Mesothelial cell of epicardium (in vitro differentiated cells): ENCODE measurements at regions not wholly inside any gene's neighbourhood (a gene's known extent, or its start where the extent isn't known, plus 50 kb on each side); places are given as distances from the start of the nearest gene placed in this dataset.
A peak's percentile ranks its signal among the peaks of the same experiment; 100 is the strongest.

Source experiments
- DNase-seq, 2 experiments: peaks; one replicate each; pipeline ENCODE4 v3.0.0; 2021; ENCODE audit warnings: low spot score in 2 of 2; ENCODE audit not compliant: unreplicated experiment in 2 of 2
- H3K27ac Mint-ChIP-seq: 2 replicates; pipeline ENCODE4 v1.8.0; 2021; ENCODE audit warnings: mixed read lengths
- H3K27me3 Mint-ChIP-seq: 2 replicates; pipeline ENCODE4 v1.8.0; 2021; ENCODE audit warnings: low read depth, mixed read lengths
- H3K36me3 Mint-ChIP-seq: 2 replicates; pipeline ENCODE4 v1.8.0; 2021; ENCODE audit warnings: mixed read lengths
- H3K4me1 Mint-ChIP-seq: 2 replicates; pipeline ENCODE4 v1.8.0; 2021; ENCODE audit warnings: mixed read lengths
- H3K4me3 Mint-ChIP-seq: 2 replicates; pipeline ENCODE4 v1.8.0; 2021; ENCODE audit warnings: mild to moderate bottlenecking, moderate library complexity, mixed read lengths
- H3K9me3 Mint-ChIP-seq: 2 replicates; pipeline ENCODE4 v1.8.0; 2021; ENCODE audit warnings: mixed read lengths
- CTCF ChIP-seq: fragments of 200-600 bp; sonication (generic); IDR thresholded peaks from one replicate; pipeline ENCODE4 v1.5.0; 2021; ENCODE audit warnings: antibody characterized with exemption; ENCODE audit not compliant: unreplicated experiment

- no peak for TF ChIP-seq CTCF
- H3K27ac Mint-ChIP-seq = no peak overlapping the region
Measured at GRCh38 chr6:133758815-133759335, 130.0 kb upstream of the TCF21 start.

GRCh38 chr6:133759524-133759923, 129.4 kb upstream of the TCF21 start:
- no peak for TF ChIP-seq CTCF
- Mint-ChIP-seq H3K27ac (no peak overlapping the region), H3K9me3 (no peaks in the 10 kb centered on the region), H3K36me3 (no peaks in the 10 kb centered on the region), H3K4me3 (no peak overlapping the region), H3K27me3 (no peaks in the 10 kb centered on the region), H3K4me1 (peaks cover 44% of the 10 kb centered on the region)
- DNase-seq = no peak

More at GRCh38 chr6:133758815-133759335, 130.0 kb upstream of the TCF21 start:
- H3K4me3 Mint-ChIP-seq = no peak overlapping the region
- no peak for DNase-seq
- no peaks in the 10 kb centered on the region for H3K9me3 Mint-ChIP-seq
- H3K4me1 Mint-ChIP-seq = peaks cover 37% of the 10 kb centered on the region
- H3K27me3 Mint-ChIP-seq = no peaks in the 10 kb centered on the region
- H3K36me3 Mint-ChIP-seq = no peaks in the 10 kb centered on the region

- DNase-seq = no peak
- Mint-ChIP-seq H3K9me3 (no peaks in the 10 kb centered on the region), H3K27ac (peak overlapping the region; percentile 0), H3K4me1 (peaks cover 39% of the 10 kb centered on the region), H3K27me3 (no peaks in the 10 kb centered on the region), H3K36me3 (no peaks in the 10 kb centered on the region), H3K4me3 (no peak overlapping the region)
- TF ChIP-seq CTCF = no peak
Measured at GRCh38 chr6:133761706-133762105, 127.2 kb upstream of the TCF21 start.

- H3K9me3 Mint-ChIP-seq = no peaks in the 10 kb centered on the region
- no peaks in the 10 kb centered on the region for H3K36me3 Mint-ChIP-seq
- H3K4me3 Mint-ChIP-seq = no peak overlapping the region
- H3K4me1 Mint-ChIP-seq = peaks cover 43% of the 10 kb centered on the region
- TF ChIP-seq CTCF = no peak
- H3K27me3 Mint-ChIP-seq = no peaks in the 10 kb centered on the region
- peak overlapping the region; percentile 41 for H3K27ac Mint-ChIP-seq
- DNase-seq = no peak
Measured at GRCh38 chr6:133764008-133764753, 124.7 kb upstream of the TCF21 start.

GRCh38 chr6:133764754-133765208, 124.1 kb upstream of the TCF21 start:
- TF ChIP-seq CTCF = no peak
- no peaks in the 10 kb centered on the region for H3K27me3 Mint-ChIP-seq

More at GRCh38 chr6:133764754-133765208, 124.1 kb upstream of the TCF21 start:
- DNase-seq = no peak
- H3K36me3 Mint-ChIP-seq = no peaks in the 10 kb centered on the region
- H3K27ac Mint-ChIP-seq = peak overlapping the region; percentile 36
- no peak overlapping the region for H3K4me3 Mint-ChIP-seq
- H3K9me3 Mint-ChIP-seq = no peaks in the 10 kb centered on the region
- peaks cover 46% of the 10 kb centered on the region for H3K4me1 Mint-ChIP-seq
